Coronary artery (tissue), 2 donors: ENCODE measurements at regions not wholly inside any gene's neighbourhood (a gene's known extent, or its start where the extent isn't known, plus 50 kb on each side); places are given as distances from the start of the nearest gene placed in this dataset.

Source experiments
- DNase-seq: peaks from one replicate; pipeline ENCODE4 v3.0.0-alpha.2; 2017; ENCODE audit warnings: low spot score
- H3K27ac ChIP-seq, 2 donors: fragments of 200-600 bp; sonication (generic); one replicate each; pipeline ENCODE4 v1.5.1; 2016 to 2019
- H3K4me3 ChIP-seq: fragments of 200-600 bp; sonication (generic); 2 replicates; pipeline ENCODE4 v1.5.1; 2016; ENCODE audit warnings: mild to moderate bottlenecking, moderate library complexity
- CTCF ChIP-seq: fragments of 200-600 bp; sonication (generic); IDR thresholded peaks from one replicate; pipeline ENCODE4 v1.5.1; 2019; ENCODE audit warnings: antibody characterized with exemption

- no peak for TF ChIP-seq CTCF
- Histone ChIP-seq H3K27ac (no peak overlapping the region), H3K4me3 (no peak overlapping the region)
- DNase-seq, result no peak
Observed at GRCh38 chr11:92790366-92790765, 179.1 kb upstream of the MTNR1B start.

GRCh38 chr11:92790926-92791616, 178.4 kb upstream of the MTNR1B start:
- Histone ChIP-seq H3K4me3 (no peak overlapping the region), H3K27ac (no peak overlapping the region)
- TF ChIP-seq CTCF, result no peak
- no peak for DNase-seq

GRCh38 chr11:92791886-92792285, 177.6 kb upstream of the MTNR1B start:
- no peak for TF ChIP-seq CTCF
- no peak for DNase-seq
- Histone ChIP-seq H3K27ac (no peak overlapping the region), H3K4me3 (no peak overlapping the region)

GRCh38 chr11:92793189-92793588, 176.3 kb upstream of the MTNR1B start:
- Histone ChIP-seq H3K4me3 (no peak overlapping the region), H3K27ac (no peak overlapping the region)
- no peak for TF ChIP-seq CTCF
- no peak for DNase-seq

- DNase-seq, result no peak
Observed at GRCh38 chr11:92794783-92795182, 174.7 kb upstream of the MTNR1B start.

GRCh38 chr11:92796744-92797143, 172.7 kb upstream of the MTNR1B start:
- H3K27ac ChIP-seq, result no peak overlapping the region

More at GRCh38 chr11:92794783-92795182, 174.7 kb upstream of the MTNR1B start:
- no peak overlapping the region for H3K27ac ChIP-seq
- TF ChIP-seq CTCF, result no peak
- H3K4me3 ChIP-seq, result no peak overlapping the region

More at GRCh38 chr11:92796744-92797143, 172.7 kb upstream of the MTNR1B start:
- DNase-seq, result no peak
- no peak for TF ChIP-seq CTCF
- no peak overlapping the region for H3K4me3 ChIP-seq
